ENCODE measurements at regions not wholly inside any gene's neighbourhood (a gene's known extent, or its start where the extent isn't known, plus 50 kb on each side); places are given as distances from the start of the nearest gene placed in this dataset.

GRCh38 chr2:2834105-2834504 is 503.0 kb upstream of the MYT1L start:
- no peak for DNase-seq (ENCODE audit: extremely low read depth, low read depth)

GRCh38 chr2:2832657-2833056 is 501.6 kb upstream of the MYT1L start:
- DNase-seq (ENCODE audit: extremely low read depth, low read depth), result no peak
- no peak for TF ChIP-seq CTCF (IDR thresholded peaks at IDR 0.05; ENCODE audit: low read depth, low read length)

More at GRCh38 chr2:2834105-2834504, 503.0 kb upstream of the MYT1L start:
- no peak for TF ChIP-seq CTCF (IDR thresholded peaks at IDR 0.05; ENCODE audit: low read depth, low read length)

GRCh38 chr2:2831633-2832032 is 500.6 kb upstream of the MYT1L start:
- TF ChIP-seq CTCF (IDR thresholded peaks at IDR 0.05; ENCODE audit: low read depth, low read length), result no peak
- DNase-seq (ENCODE audit: extremely low read depth, low read depth), result no peak

GRCh38 chr2:2830576-2830975 is 499.5 kb upstream of the MYT1L start:
- DNase-seq (ENCODE audit: extremely low read depth, low read depth), result no peak
- no peak for TF ChIP-seq CTCF (IDR thresholded peaks at IDR 0.05; ENCODE audit: low read depth, low read length)

- no peak for TF ChIP-seq CTCF (IDR thresholded peaks at IDR 0.05; ENCODE audit: low read depth, low read length)
- no peak for DNase-seq (ENCODE audit: extremely low read depth, low read depth)
Measured at GRCh38 chr2:2828774-2829368, 497.8 kb upstream of the MYT1L start.

- no peak for DNase-seq (ENCODE audit: extremely low read depth, low read depth)
- no peak for TF ChIP-seq CTCF (IDR thresholded peaks at IDR 0.05; ENCODE audit: low read depth, low read length)
Measured at GRCh38 chr2:2827761-2828221, 496.7 kb upstream of the MYT1L start.

- no peak for TF ChIP-seq CTCF (IDR thresholded peaks at IDR 0.05; ENCODE audit: low read depth, low read length)
- DNase-seq (ENCODE audit: extremely low read depth, low read depth), result no peak
Measured at GRCh38 chr2:2827046-2827636, 496.1 kb upstream of the MYT1L start.

All from AG09319 (cell line).